HG03439 (cell line): ENCODE measurements at regions not wholly inside any gene's neighbourhood (a gene's known extent, or its start where the extent isn't known, plus 50 kb on each side); places are given as distances from the start of the nearest gene placed in this dataset.
"Not testable (repeated sequence)": the region's sequence is repeated elsewhere in the genome, so short reads cannot be mapped to it uniquely, and the experiment has no call there.

Source experiments
- ATAC-seq: cut with Tn5 transposase; IDR thresholded peaks from one replicate; pipeline ENCODE4 v1.9.1; 2021; ENCODE audit warnings: mild to moderate bottlenecking, moderate library complexity; ENCODE audit not compliant: unreplicated experiment

- no peak for ATAC-seq
Measured at GRCh38 chr21:27359141-27359540, 392.3 kb upstream of the ADAMTS5 start.

- ATAC-seq = no peak
Measured at GRCh38 chr21:27352885-27353284, 386.0 kb upstream of the ADAMTS5 start.

GRCh38 chr21:27346041-27346448 lies 379.2 kb upstream of the ADAMTS5 start:
- no peak for ATAC-seq

- no peak for ATAC-seq
Measured at GRCh38 chr21:27339902-27340301, 373.0 kb upstream of the ADAMTS5 start.

- ATAC-seq = not testable (repeated sequence)
Measured at GRCh38 chr21:27338007-27338406, 371.1 kb upstream of the ADAMTS5 start.

- no peak for ATAC-seq
Measured at GRCh38 chr21:27333096-27333495, 366.2 kb upstream of the ADAMTS5 start.

GRCh38 chr21:27329255-27329851 lies 362.5 kb upstream of the ADAMTS5 start:
- ATAC-seq = no peak

GRCh38 chr21:27326301-27326700 lies 359.4 kb upstream of the ADAMTS5 start:
- no peak for ATAC-seq

- ATAC-seq = no peak
Measured at GRCh38 chr21:27323331-27323730, 356.4 kb upstream of the ADAMTS5 start.

GRCh38 chr21:27321791-27322190 lies 354.9 kb upstream of the ADAMTS5 start:
- ATAC-seq = no peak

GRCh38 chr21:27320868-27321267 lies 354.0 kb upstream of the ADAMTS5 start:
- no peak for ATAC-seq

- not testable (repeated sequence) for ATAC-seq
Measured at GRCh38 chr21:27317601-27318000, 350.7 kb upstream of the ADAMTS5 start.

GRCh38 chr21:27315373-27315772 lies 348.5 kb upstream of the ADAMTS5 start:
- no peak for ATAC-seq

- no peak for ATAC-seq
Measured at GRCh38 chr21:27314131-27314530, 347.2 kb upstream of the ADAMTS5 start.

GRCh38 chr21:27306791-27307775 lies 340.2 kb upstream of the ADAMTS5 start:
- ATAC-seq = no peak

- no peak for ATAC-seq
Measured at GRCh38 chr21:27306206-27306605, 339.3 kb upstream of the ADAMTS5 start.

GRCh38 chr21:27301220-27301619 lies 334.3 kb upstream of the ADAMTS5 start:
- ATAC-seq = no peak

- ATAC-seq = no peak
Measured at GRCh38 chr21:27300770-27301169, 333.9 kb upstream of the ADAMTS5 start.

GRCh38 chr21:27298465-27298864 lies 331.6 kb upstream of the ADAMTS5 start:
- ATAC-seq = no peak

GRCh38 chr21:27293239-27293638 lies 326.4 kb upstream of the ADAMTS5 start:
- ATAC-seq = no peak

GRCh38 chr21:27292783-27293182 lies 325.9 kb upstream of the ADAMTS5 start:
- ATAC-seq = no peak

- ATAC-seq = no peak
Measured at GRCh38 chr21:27292229-27292628, 325.3 kb upstream of the ADAMTS5 start.
